ENCODE measurements at regions not wholly inside any gene's neighbourhood (a gene's known extent, or its start where the extent isn't known, plus 50 kb on each side); places are given as distances from the start of the nearest gene placed in this dataset.
"Not testable (repeated sequence)": the region's sequence is repeated elsewhere in the genome, so short reads cannot be mapped to it uniquely, and the experiment has no call there.

DNA sequence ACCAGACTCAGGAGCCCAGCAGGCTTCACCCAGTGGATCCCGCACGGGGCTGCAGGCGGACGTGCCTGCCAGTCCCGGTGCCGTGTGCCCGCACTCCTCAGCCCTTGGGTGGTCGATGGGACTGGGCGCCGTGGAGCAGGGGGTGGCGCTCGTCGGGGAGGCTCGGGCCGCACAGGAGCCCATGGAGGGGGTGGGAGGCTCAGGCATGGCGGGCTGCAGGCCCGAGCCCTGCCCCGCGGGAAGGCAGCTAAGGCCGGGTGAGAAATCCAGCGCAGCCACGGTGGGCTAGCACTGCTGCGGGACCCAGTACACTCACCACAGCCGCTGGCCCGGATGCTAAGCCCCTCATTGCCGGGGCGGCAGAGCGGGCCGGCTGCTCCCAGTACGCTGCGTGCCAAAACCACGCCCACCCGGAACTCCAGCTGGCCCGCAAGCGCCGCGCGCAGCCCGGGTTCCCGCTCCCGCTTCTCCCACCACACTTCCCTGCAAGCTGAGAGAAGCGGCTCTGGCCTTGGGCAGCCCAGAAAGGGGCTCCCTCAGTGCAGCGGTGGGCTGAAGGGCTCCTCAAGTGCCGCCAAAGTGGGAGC is 977.0 kb upstream of the LRFN5 start:
- TF ChIP-seq, protein P1, sequence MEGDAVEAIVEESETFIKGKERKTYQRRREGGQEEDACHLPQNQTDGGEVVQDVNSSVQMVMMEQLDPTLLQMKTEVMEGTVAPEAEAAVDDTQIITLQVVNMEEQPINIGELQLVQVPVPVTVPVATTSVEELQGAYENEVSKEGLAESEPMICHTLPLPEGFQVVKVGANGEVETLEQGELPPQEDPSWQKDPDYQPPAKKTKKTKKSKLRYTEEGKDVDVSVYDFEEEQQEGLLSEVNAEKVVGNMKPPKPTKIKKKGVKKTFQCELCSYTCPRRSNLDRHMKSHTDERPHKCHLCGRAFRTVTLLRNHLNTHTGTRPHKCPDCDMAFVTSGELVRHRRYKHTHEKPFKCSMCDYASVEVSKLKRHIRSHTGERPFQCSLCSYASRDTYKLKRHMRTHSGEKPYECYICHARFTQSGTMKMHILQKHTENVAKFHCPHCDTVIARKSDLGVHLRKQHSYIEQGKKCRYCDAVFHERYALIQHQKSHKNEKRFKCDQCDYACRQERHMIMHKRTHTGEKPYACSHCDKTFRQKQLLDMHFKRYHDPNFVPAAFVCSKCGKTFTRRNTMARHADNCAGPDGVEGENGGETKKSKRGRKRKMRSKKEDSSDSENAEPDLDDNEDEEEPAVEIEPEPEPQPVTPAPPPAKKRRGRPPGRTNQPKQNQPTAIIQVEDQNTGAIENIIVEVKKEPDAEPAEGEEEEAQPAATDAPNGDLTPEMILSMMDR (conservative IDR thresholded peaks at IDR 0.05; ENCODE audit: low read depth in 2 of 2), result not testable (repeated sequence)
- TF ChIP-seq POLR2AphosphoS5 (IDR thresholded peaks at IDR 0.05; ENCODE audit: low read depth), result peak; percentile 47
- TF ChIP-seq, protein P2, sequence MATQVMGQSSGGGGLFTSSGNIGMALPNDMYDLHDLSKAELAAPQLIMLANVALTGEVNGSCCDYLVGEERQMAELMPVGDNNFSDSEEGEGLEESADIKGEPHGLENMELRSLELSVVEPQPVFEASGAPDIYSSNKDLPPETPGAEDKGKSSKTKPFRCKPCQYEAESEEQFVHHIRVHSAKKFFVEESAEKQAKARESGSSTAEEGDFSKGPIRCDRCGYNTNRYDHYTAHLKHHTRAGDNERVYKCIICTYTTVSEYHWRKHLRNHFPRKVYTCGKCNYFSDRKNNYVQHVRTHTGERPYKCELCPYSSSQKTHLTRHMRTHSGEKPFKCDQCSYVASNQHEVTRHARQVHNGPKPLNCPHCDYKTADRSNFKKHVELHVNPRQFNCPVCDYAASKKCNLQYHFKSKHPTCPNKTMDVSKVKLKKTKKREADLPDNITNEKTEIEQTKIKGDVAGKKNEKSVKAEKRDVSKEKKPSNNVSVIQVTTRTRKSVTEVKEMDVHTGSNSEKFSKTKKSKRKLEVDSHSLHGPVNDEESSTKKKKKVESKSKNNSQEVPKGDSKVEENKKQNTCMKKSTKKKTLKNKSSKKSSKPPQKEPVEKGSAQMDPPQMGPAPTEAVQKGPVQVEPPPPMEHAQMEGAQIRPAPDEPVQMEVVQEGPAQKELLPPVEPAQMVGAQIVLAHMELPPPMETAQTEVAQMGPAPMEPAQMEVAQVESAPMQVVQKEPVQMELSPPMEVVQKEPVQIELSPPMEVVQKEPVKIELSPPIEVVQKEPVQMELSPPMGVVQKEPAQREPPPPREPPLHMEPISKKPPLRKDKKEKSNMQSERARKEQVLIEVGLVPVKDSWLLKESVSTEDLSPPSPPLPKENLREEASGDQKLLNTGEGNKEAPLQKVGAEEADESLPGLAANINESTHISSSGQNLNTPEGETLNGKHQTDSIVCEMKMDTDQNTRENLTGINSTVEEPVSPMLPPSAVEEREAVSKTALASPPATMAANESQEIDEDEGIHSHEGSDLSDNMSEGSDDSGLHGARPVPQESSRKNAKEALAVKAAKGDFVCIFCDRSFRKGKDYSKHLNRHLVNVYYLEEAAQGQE (IDR thresholded peaks at IDR 0.05; ENCODE audit: unreplicated experiment), result not testable (repeated sequence)
- not testable (repeated sequence) for TF ChIP-seq JUNB (IDR thresholded peaks at IDR 0.05; ENCODE audit: unreplicated experiment); EZH2phosphoT487 (IDR thresholded peaks at IDR 0.05; ENCODE audit: unreplicated experiment); EZH2 (IDR thresholded peaks at IDR 0.05; ENCODE audit: low read depth, unreplicated experiment); CREB1 (CRISPR knock-in tag; IDR thresholded peaks at IDR 0.05; ENCODE audit: low read depth)

All from GM23338 (cell line).